M059J (cell line): ENCODE measurements at regions not wholly inside any gene's neighbourhood (a gene's known extent, or its start where the extent isn't known, plus 50 kb on each side); places are given as distances from the start of the nearest gene placed in this dataset.
A peak's percentile ranks its signal among the peaks of the same experiment; 100 is the strongest.
"Not testable (repeated sequence)": the region's sequence is repeated elsewhere in the genome, so short reads cannot be mapped to it uniquely, and the experiment has no call there.

Experiments
- DNase-seq: peaks from one replicate; pipeline ENCODE4 v3.0.0-alpha.2; 2012; ENCODE audit warnings: low read depth

GRCh38 chr3:522888-523287, 326.3 kb downstream of the CHL1 start:
- no peak for DNase-seq

- no peak for DNase-seq
Observed at GRCh38 chr3:525415-525814, 328.9 kb downstream of the CHL1 start.

GRCh38 chr3:535566-536416, 339.2 kb downstream of the CHL1 start:
- no peak for DNase-seq

GRCh38 chr3:536417-536813, 339.9 kb downstream of the CHL1 start:
- DNase-seq, result no peak

GRCh38 chr3:541062-541801, 344.7 kb downstream of the CHL1 start:
- no peak for DNase-seq

GRCh38 chr3:542021-542420, 345.5 kb downstream of the CHL1 start:
- no peak for DNase-seq

- DNase-seq, result no peak
Observed at GRCh38 chr3:549636-550035, 353.1 kb downstream of the CHL1 start.

GRCh38 chr3:550471-550870, 353.9 kb downstream of the CHL1 start:
- DNase-seq, result no peak

- DNase-seq, result no peak
Observed at GRCh38 chr3:557972-558371, 361.4 kb downstream of the CHL1 start.

GRCh38 chr3:567488-568185, 371.1 kb downstream of the CHL1 start:
- no peak for DNase-seq

- not testable (repeated sequence) for DNase-seq
Observed at GRCh38 chr3:579529-579928, 383.0 kb downstream of the CHL1 start.

GRCh38 chr3:589066-589465, 392.5 kb downstream of the CHL1 start:
- not testable (repeated sequence) for DNase-seq

- not testable (repeated sequence) for DNase-seq
Observed at GRCh38 chr3:597304-597703, 400.7 kb downstream of the CHL1 start.

GRCh38 chr3:597746-598145, 401.2 kb downstream of the CHL1 start:
- not testable (repeated sequence) for DNase-seq

- not testable (repeated sequence) for DNase-seq
Observed at GRCh38 chr3:607480-607879, 410.9 kb downstream of the CHL1 start.

GRCh38 chr3:621714-622113, 425.2 kb downstream of the CHL1 start:
- no peak for DNase-seq

GRCh38 chr3:622314-622713, 425.8 kb downstream of the CHL1 start:
- DNase-seq, result no peak

- DNase-seq, result no peak
Observed at GRCh38 chr3:623914-624545, 427.5 kb downstream of the CHL1 start.

- peak; percentile 22 for DNase-seq
Observed at GRCh38 chr3:632571-633170, 436.1 kb downstream of the CHL1 start.

GRCh38 chr3:634511-634910, 437.9 kb downstream of the CHL1 start:
- DNase-seq, result no peak

- DNase-seq, result no peak
Observed at GRCh38 chr3:635393-635792, 438.8 kb downstream of the CHL1 start.

- DNase-seq, result no peak
Observed at GRCh38 chr3:643376-643775, 446.8 kb downstream of the CHL1 start.
